Stimulated activated CD4-positive, alpha-beta T cell treated with anti-CD3 and anti-CD28 coated beads, Interleukin-4, amount 100 ng/mL, for 24 hours (primary cell): ENCODE measurements at regions not wholly inside any gene's neighbourhood (a gene's known extent, or its start where the extent isn't known, plus 50 kb on each side); places are given as distances from the start of the nearest gene placed in this dataset.

ENCODE experiments used
- DNase-seq: peaks from one replicate; pipeline ENCODE4 v3.0.0-alpha.2; 2020

DNA sequence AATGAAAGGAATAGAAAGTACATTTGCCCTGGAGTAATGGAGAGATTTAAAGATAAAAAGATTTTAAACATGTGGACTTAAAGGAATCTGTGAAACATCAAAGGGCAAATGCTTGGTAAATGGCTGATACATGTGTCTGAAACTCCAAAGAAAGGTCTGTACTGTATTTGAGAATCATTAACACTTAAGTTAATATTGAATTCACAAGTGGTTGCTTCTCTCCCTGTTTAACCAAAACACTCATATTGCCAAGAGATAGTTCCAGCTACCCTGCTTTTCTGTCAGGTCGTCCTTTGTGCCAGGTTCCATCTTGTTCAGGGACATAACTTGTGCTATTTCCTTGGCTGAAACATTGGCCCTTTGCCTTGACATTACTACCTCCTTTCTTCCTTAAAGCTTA is 171.3 kb upstream of the HS3ST5 start:
- no peak for DNase-seq

- DNase-seq: no peak
Measured at GRCh38 chr6:114471450-114471849, 128.6 kb upstream of the HS3ST5 start.

DNA sequence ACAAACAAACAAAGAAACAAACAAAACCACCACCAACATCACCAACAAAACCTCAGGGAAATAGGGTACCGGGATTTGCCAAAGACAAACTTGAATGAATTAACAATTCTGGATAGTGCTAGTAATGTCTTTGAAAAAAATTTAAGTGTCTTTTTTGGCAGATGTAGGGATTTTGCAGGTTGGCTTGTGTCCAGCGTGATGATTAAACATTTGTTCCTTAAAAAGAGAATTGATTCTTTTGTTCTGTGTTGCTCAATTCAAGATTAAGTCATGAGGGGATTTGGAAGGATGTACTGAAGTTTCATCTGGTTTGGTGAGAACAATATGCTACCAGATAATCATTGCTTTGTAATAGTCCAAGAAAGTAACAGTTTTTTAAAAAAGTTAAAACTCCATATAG is 125.1 kb upstream of the HS3ST5 start:
- no peak for DNase-seq

- DNase-seq: no peak
Measured at GRCh38 chr6:114465511-114465910, 122.7 kb upstream of the HS3ST5 start.

DNA sequence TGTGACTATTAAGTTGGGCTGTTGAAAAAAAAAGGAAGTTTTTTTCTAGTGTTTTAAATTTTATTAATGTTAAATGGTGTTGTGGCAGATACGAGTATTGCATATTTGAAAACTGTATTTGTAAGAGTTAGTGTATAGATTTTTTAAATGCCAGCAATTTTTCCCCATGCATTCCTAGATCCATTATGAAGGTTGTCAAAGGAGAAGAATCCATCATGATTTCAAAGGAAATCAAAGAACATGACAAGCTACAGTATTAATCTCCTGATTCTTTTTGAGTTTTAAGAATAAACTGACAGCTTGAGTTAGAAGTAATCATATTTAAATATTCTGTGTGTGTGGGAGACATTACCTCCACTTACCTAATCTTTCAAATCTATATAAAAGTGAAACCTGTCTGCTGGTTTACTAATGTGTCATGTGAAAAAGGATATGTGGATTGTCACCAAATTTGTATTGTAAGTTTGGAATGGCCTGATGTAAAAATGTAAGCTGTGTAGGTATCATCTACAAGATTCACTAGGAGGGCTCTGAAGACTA is 111.0 kb upstream of the HS3ST5 start:
- no peak for DNase-seq

- no peak for DNase-seq
Measured at GRCh38 chr6:114452785-114453401, 110.1 kb upstream of the HS3ST5 start.

DNA sequence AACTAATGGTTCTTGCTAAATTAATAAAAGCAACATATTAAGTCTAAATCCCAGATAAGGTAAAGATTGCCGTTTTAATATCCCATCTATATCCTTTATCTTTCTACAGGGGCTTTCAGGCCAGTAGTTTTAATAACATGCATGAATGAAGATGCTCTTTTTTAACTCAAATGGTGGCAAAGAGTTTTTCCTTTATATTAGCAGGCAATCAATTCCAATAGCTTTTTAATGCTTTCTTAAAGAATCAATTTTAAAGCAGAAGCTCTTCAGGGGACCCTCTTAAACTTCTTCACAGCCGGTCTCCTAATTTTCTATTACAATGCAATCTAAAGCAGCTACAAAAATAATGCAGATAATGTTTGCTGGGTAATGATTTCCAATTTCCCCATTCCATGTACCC is 107.8 kb upstream of the HS3ST5 start:
- DNase-seq: no peak

DNA sequence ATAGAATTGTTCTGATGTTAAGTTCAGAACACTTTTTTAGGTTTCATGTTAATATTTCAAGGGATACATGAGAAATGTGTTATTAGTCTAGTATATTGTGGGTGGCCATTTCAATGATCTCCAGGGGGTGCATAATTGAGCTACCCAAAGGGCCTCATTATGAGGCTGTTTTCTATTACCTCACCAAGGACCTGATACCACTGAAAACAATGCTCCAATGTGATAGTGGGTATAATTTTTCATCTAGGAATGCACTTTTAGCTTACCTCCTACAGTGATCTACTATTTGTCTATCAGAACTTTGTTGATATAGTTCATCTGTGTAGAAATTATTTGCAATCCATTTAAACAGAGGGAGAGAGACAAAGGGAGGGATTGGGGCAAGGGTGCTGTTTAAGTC is 106.8 kb upstream of the HS3ST5 start:
- DNase-seq: no peak

GRCh38 chr6:114446342-114446741 is 103.5 kb upstream of the HS3ST5 start:
- no peak for DNase-seq

- no peak for DNase-seq
Measured at GRCh38 chr6:114445846-114446245, 103.0 kb upstream of the HS3ST5 start.

DNA sequence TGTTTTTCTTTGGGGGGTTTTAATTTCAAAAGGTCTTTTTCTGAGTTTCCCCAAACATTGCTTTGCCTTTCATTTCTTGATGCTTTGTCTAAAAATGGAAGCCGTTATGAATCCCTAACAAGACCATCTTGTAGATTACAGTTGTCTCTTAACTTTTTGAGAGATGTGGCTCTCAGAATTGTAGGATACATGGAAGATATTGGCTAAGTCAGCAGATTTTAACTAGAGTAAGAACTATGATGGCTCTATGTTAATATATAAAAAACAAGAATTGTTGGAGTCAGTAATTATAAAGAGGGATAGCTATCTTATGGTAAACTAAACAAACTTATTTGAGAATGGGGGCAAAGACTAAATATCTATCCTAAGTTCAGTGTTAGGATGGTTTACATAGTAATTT is 96.6 kb upstream of the HS3ST5 start:
- DNase-seq: no peak

GRCh38 chr6:114437235-114437634 is 94.4 kb upstream of the HS3ST5 start:
- no peak for DNase-seq

GRCh38 chr6:114436691-114437090 is 93.9 kb upstream of the HS3ST5 start:
- DNase-seq: no peak

DNA sequence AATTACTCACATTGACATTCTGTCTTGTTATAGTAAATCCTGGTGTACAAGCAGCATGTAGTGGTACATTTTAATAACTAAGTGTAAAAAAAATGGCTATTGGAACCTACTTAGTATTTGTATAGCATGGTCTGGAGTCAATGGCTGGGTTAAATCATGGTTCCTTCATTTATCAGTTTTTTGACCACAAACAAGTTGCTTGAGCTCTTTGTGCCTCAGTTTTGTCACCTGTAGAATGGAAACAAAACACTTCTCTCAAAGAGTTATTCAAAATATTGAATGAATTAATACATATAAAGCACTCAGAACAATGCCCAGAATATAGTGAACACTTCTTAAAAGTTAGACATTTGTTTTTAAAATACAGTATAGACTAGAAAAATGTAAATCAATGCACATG is 93.2 kb upstream of the HS3ST5 start:
- no peak for DNase-seq

GRCh38 chr6:114432400-114432799 is 89.6 kb upstream of the HS3ST5 start:
- no peak for DNase-seq

DNA sequence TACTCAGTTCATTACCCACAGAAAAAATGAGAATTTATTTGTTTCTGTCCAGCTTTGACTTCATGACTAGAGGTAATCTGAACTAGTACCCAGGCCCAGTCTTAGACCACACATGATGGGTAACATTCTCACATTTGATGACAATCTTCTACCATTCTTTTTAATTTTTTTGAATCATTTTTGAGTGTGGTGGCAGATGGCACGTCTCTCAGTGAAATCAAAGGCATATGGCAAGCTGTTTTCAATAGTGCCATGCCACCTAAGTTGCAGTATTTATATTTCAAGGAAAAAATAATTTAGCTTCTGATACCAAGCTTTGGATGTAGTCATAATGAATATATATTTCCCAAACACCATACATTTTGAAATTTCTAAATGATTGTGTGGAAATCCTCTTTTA is 88.8 kb upstream of the HS3ST5 start:
- DNase-seq: no peak

GRCh38 chr6:114430534-114431124 is 87.8 kb upstream of the HS3ST5 start:
- no peak for DNase-seq

GRCh38 chr6:114428341-114428740 is 85.5 kb upstream of the HS3ST5 start:
- no peak for DNase-seq

- no peak for DNase-seq
Measured at GRCh38 chr6:114421199-114421598, 78.4 kb upstream of the HS3ST5 start.

GRCh38 chr6:114419175-114419574 is 76.4 kb upstream of the HS3ST5 start:
- no peak for DNase-seq

- no peak for DNase-seq
Measured at GRCh38 chr6:114418304-114418972, 75.6 kb upstream of the HS3ST5 start.

- DNase-seq: no peak
Measured at GRCh38 chr6:114407426-114408035, 64.7 kb upstream of the HS3ST5 start.

DNA sequence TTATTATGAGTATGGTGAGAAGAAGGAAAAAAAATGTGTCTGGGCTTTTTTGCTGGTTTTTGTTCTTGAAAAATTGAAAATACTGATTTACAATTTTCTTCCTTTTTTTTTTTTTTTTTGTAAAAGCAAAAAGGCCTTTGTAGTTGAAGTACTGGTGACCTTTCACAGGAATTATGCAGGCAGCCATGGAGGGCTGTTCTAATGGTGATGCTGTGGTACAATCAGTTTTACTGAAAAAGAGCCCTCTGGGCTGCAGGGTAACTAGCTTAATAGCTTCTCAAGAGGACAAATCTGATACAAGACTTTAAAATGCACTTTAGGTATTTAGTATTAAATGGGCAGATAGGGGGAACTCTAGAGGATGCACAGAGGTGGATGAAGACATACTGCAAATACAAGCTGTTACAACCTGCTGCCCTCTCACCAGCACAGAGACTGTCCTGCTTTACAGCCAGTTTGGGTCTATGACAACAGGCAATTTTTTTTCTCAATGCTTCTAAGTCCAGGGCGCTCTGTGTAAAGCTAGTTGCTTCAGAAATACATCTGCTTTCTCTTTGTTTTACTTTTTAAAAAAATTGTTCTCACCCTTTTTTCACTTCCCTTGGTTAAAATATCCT is 61.6 kb upstream of the HS3ST5 start:
- DNase-seq: no peak

DNA sequence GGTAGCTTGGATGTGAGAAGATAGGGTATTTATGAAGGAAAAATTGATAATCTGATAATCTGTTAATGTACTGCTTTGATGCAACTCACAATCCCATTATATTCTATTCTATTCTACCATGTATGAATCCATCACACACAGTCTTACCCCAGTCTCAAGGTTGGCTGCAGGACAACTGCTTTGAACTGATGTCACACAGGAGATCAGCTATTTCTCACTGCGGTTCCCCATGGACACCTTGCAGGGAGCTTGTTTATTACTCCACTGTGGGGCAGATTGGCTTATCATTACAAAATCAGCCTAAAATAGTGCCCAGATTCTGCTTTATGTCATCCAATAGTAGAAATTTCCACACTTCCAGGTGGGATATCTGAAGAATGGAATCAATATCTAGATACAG is 61.0 kb upstream of the HS3ST5 start:
- no peak for DNase-seq
